Liver (tissue), 3 donors: ENCODE measurements at regions not wholly inside any gene's neighbourhood (a gene's known extent, or its start where the extent isn't known, plus 50 kb on each side); places are given as distances from the start of the nearest gene placed in this dataset.
A peak's percentile ranks its signal among the peaks of the same experiment; 100 is the strongest.

ENCODE experiments used
- SP1 ChIP-seq: IDR thresholded peaks from 2 replicates; pipeline ENCODE4 v1.6.1; 2018; ENCODE audit warnings: antibody characterized with exemption, mild to moderate bottlenecking
- TF ChIP-seq, protein P1 (sequence below): fragments of 150-350 bp; IDR thresholded peaks from 2 replicates; pipeline ENCODE4 v1.5.1; 2017; ENCODE audit warnings: improper control_type of control experiment, low read depth, low read length; ENCODE audit not compliant: missing input control
- TF ChIP-seq, protein P2 (sequence below): IDR thresholded peaks from 2 replicates; pipeline ENCODE4 v1.6.1; 2016; ENCODE audit warnings: antibody characterized with exemption
- donor health status: healthy.
- donor health status: healthy.

DNA sequence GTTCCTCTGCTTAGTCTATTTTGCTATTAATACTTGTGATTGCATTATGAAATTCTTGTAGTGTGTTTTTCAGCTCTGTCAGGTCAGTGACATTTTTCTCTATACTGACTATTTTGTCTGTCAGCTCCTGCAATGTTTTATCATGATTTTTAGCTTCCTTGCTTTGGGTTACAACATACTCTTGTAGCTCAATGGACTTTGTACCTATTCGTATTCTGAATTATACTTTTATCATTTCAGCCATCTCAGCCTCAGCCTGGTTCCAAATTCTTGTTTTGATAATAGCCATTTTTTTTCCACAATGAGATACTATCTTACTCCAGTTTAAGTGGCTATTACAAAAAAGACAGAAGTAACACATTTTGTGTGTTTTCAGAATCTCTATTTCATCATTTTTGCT is 204.2 kb upstream of the ONECUT1 start:
- TF ChIP-seq, protein P1, sequence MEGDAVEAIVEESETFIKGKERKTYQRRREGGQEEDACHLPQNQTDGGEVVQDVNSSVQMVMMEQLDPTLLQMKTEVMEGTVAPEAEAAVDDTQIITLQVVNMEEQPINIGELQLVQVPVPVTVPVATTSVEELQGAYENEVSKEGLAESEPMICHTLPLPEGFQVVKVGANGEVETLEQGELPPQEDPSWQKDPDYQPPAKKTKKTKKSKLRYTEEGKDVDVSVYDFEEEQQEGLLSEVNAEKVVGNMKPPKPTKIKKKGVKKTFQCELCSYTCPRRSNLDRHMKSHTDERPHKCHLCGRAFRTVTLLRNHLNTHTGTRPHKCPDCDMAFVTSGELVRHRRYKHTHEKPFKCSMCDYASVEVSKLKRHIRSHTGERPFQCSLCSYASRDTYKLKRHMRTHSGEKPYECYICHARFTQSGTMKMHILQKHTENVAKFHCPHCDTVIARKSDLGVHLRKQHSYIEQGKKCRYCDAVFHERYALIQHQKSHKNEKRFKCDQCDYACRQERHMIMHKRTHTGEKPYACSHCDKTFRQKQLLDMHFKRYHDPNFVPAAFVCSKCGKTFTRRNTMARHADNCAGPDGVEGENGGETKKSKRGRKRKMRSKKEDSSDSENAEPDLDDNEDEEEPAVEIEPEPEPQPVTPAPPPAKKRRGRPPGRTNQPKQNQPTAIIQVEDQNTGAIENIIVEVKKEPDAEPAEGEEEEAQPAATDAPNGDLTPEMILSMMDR = no peak
- TF ChIP-seq SP1 = peak; percentile 46
- TF ChIP-seq, protein P2, sequence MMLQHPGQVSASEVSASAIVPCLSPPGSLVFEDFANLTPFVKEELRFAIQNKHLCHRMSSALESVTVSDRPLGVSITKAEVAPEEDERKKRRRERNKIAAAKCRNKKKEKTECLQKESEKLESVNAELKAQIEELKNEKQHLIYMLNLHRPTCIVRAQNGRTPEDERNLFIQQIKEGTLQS = no peak
